ENCODE measurements at regions not wholly inside any gene's neighbourhood (a gene's known extent, or its start where the extent isn't known, plus 50 kb on each side); places are given as distances from the start of the nearest gene placed in this dataset.

DNA sequence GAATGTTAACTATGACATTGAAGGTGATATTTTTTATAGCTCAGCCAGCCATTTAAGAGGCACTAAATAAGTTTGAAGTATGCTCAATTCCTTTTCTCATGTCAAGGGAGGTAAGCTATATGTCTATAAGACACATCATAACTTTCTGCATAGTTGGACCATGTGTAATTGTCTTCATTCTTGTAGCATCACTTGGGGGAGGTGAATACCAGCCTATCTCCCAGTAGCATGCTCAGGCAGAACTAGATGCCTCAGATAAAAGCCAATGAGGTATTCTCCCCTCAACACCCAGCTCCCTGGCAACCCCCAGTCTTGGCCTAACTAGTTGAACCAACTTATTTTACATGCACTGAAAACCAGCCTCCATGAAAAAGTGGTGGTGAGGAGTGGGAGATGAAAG, 158.3 kb upstream of the JAG1 start:
- H3K4me1 ChIP-seq (ENCODE audit: insufficient read depth, low read length), result no peaks in the 10 kb centered on the region
- H3K9ac ChIP-seq (ENCODE audit: low read length), result no peak overlapping the region
- DNase-seq (ENCODE audit: low read depth) (no peak), FAIRE-seq (peak; percentile 52)
- H3K4me1 Mint-ChIP-seq (ENCODE audit: low read depth, unreplicated experiment), result peaks cover 23% of the 10 kb centered on the region
- H4K20me1 ChIP-seq (ENCODE audit: insufficient read depth, low read length), result no peaks in the 10 kb centered on the region
- no peaks in the 10 kb centered on the region for H3K27me3 Mint-ChIP-seq (ENCODE audit: low read depth, unreplicated experiment)
- no peak overlapping the region for H2AFZ ChIP-seq (ENCODE audit: low read depth, low read length)
- no peak overlapping the region for H3K27ac ChIP-seq (ENCODE audit: low read depth, low read length)
- no peaks in the 10 kb centered on the region for H3K9me3 ChIP-seq (ENCODE audit: insufficient read depth, low read depth, low read length)
- H3K36me3 Mint-ChIP-seq (ENCODE audit: low read depth, unreplicated experiment), result no peaks in the 10 kb centered on the region
- peaks cover 2% of the 10 kb centered on the region for H3K9me3 Mint-ChIP-seq (ENCODE audit: unreplicated experiment)
- TF ChIP-seq, protein P1, sequence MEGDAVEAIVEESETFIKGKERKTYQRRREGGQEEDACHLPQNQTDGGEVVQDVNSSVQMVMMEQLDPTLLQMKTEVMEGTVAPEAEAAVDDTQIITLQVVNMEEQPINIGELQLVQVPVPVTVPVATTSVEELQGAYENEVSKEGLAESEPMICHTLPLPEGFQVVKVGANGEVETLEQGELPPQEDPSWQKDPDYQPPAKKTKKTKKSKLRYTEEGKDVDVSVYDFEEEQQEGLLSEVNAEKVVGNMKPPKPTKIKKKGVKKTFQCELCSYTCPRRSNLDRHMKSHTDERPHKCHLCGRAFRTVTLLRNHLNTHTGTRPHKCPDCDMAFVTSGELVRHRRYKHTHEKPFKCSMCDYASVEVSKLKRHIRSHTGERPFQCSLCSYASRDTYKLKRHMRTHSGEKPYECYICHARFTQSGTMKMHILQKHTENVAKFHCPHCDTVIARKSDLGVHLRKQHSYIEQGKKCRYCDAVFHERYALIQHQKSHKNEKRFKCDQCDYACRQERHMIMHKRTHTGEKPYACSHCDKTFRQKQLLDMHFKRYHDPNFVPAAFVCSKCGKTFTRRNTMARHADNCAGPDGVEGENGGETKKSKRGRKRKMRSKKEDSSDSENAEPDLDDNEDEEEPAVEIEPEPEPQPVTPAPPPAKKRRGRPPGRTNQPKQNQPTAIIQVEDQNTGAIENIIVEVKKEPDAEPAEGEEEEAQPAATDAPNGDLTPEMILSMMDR (IDR thresholded peaks at IDR 0.05; ENCODE audit: insufficient read depth, low read depth, low read length), result no peak
- no peak for TF ChIP-seq EZH2 (IDR thresholded peaks at IDR 0.05; ENCODE audit: insufficient read depth, low read length)
- no peak overlapping the region for H3K4me3 Mint-ChIP-seq (ENCODE audit: unreplicated experiment)
- H3K4me2 ChIP-seq (ENCODE audit: low read length), result no peak overlapping the region
- H3K27ac Mint-ChIP-seq (ENCODE audit: unreplicated experiment), result peak overlapping the region; percentile 8
- no peaks in the 10 kb centered on the region for H3K27me3 ChIP-seq (ENCODE audit: insufficient read depth, low read length)
- no peaks in the 10 kb centered on the region for H3K36me3 ChIP-seq (ENCODE audit: insufficient read depth, low read length)
- H3K4me3 ChIP-seq (ENCODE audit: insufficient read depth, low read depth, low read length), result no peak overlapping the region
- no peaks in the 10 kb centered on the region for H3K79me2 ChIP-seq (ENCODE audit: insufficient read depth, low read length)

DNA sequence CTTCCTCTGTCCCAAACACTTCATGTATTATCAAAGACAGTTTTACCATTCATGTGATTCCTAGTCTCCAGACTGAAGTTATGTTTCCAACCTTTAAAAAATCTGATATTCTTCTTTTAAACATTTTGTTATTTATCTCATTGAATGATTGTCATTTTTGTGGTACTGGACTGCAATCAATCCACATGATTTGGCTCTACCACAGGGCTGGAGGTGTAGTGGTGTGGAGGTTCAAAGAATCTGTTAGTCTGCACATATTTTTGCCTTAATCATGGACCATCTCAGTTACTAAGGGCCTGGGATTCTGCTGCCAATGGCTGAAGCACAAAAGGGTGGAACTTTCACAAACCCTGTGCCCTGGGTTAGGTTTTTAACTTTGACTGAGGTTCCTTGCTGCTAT, 164.1 kb upstream of the JAG1 start:
- no peak overlapping the region for H3K4me3 Mint-ChIP-seq (ENCODE audit: unreplicated experiment)
- H3K4me1 ChIP-seq (ENCODE audit: insufficient read depth, low read length), result no peaks in the 10 kb centered on the region
- no peak overlapping the region for H3K27ac Mint-ChIP-seq (ENCODE audit: unreplicated experiment)

DNA sequence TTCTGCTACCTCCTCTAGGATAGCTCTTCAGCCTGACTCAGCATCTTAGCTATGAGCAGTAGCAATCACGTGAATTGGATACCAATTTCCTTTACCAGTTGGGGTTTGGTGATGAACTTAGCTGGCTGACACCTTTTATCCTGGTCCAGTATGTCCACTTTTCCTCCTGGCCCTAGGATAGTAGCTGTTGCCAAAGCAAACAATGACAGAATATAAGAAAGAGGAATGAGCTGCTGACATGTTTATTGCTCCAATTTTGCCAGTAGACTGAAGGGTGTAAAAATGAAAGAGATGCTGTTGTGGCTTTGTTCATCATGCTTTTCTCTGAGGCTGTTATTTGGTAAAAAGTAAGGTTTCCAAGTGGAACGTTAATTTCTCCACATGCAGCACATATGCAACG, 168.3 kb upstream of the JAG1 start:
- H3K36me3 Mint-ChIP-seq (ENCODE audit: low read depth, unreplicated experiment), result no peaks in the 10 kb centered on the region
- peaks cover 7% of the 10 kb centered on the region for H3K9me3 Mint-ChIP-seq (ENCODE audit: unreplicated experiment)
- Histone ChIP-seq H3K9me3 (ENCODE audit: insufficient read depth, low read depth, low read length) (no peaks in the 10 kb centered on the region), H3K4me1 (ENCODE audit: insufficient read depth, low read length) (no peaks in the 10 kb centered on the region), H3K9ac (ENCODE audit: low read length) (no peak overlapping the region), H3K4me2 (ENCODE audit: low read length) (no peak overlapping the region), H3K79me2 (ENCODE audit: insufficient read depth, low read length) (no peaks in the 10 kb centered on the region), H3K36me3 (ENCODE audit: insufficient read depth, low read length) (no peaks in the 10 kb centered on the region), H3K4me3 (ENCODE audit: insufficient read depth, low read depth, low read length) (no peak overlapping the region), H4K20me1 (ENCODE audit: insufficient read depth, low read length) (no peaks in the 10 kb centered on the region), H2AFZ (ENCODE audit: low read depth, low read length) (no peak overlapping the region), H3K27me3 (ENCODE audit: insufficient read depth, low read length) (no peaks in the 10 kb centered on the region), H3K27ac (ENCODE audit: low read depth, low read length) (no peak overlapping the region)
- TF ChIP-seq, protein P1 (IDR thresholded peaks at IDR 0.05; ENCODE audit: insufficient read depth, low read depth, low read length), result no peak
- no peak for TF ChIP-seq EZH2 (IDR thresholded peaks at IDR 0.05; ENCODE audit: insufficient read depth, low read length)
- H3K27ac Mint-ChIP-seq (ENCODE audit: unreplicated experiment), result no peak overlapping the region
- H3K27me3 Mint-ChIP-seq (ENCODE audit: low read depth, unreplicated experiment), result no peaks in the 10 kb centered on the region
- H3K4me1 Mint-ChIP-seq (ENCODE audit: low read depth, unreplicated experiment), result peaks cover 12% of the 10 kb centered on the region
- DNase-seq (ENCODE audit: low read depth) (no peak), FAIRE-seq (no peak)
- H3K4me3 Mint-ChIP-seq (ENCODE audit: unreplicated experiment), result no peak overlapping the region

More for the DNA sequence above, 164.1 kb upstream of the JAG1 start:
- H3K9ac ChIP-seq (ENCODE audit: low read length), result no peak overlapping the region
- no peaks in the 10 kb centered on the region for H3K27me3 ChIP-seq (ENCODE audit: insufficient read depth, low read length)
- no peaks in the 10 kb centered on the region for H4K20me1 ChIP-seq (ENCODE audit: insufficient read depth, low read length)
- H3K4me2 ChIP-seq (ENCODE audit: low read length), result no peak overlapping the region
- peaks cover 9% of the 10 kb centered on the region for H3K9me3 Mint-ChIP-seq (ENCODE audit: unreplicated experiment)
- peak; percentile 61 for DNase-seq (ENCODE audit: low read depth)
- H3K4me3 ChIP-seq (ENCODE audit: insufficient read depth, low read depth, low read length), result no peak overlapping the region
- no peaks in the 10 kb centered on the region for H3K36me3 Mint-ChIP-seq (ENCODE audit: low read depth, unreplicated experiment)
- H3K36me3 ChIP-seq (ENCODE audit: insufficient read depth, low read length), result no peaks in the 10 kb centered on the region
- no peak for FAIRE-seq
- H3K9me3 ChIP-seq (ENCODE audit: insufficient read depth, low read depth, low read length), result no peaks in the 10 kb centered on the region
- no peak for TF ChIP-seq EZH2 (IDR thresholded peaks at IDR 0.05; ENCODE audit: insufficient read depth, low read length)
- TF ChIP-seq, protein P1 (IDR thresholded peaks at IDR 0.05; ENCODE audit: insufficient read depth, low read depth, low read length), result no peak
- peaks cover 11% of the 10 kb centered on the region for H3K4me1 Mint-ChIP-seq (ENCODE audit: low read depth, unreplicated experiment)
- no peak overlapping the region for H3K27ac ChIP-seq (ENCODE audit: low read depth, low read length)
- H2AFZ ChIP-seq (ENCODE audit: low read depth, low read length), result no peak overlapping the region
- H3K27me3 Mint-ChIP-seq (ENCODE audit: low read depth, unreplicated experiment), result no peaks in the 10 kb centered on the region
- H3K79me2 ChIP-seq (ENCODE audit: insufficient read depth, low read length), result no peaks in the 10 kb centered on the region
